Ishikawa (cell line): ENCODE measurements at regions not wholly inside any gene's neighbourhood (a gene's known extent, or its start where the extent isn't known, plus 50 kb on each side); places are given as distances from the start of the nearest gene placed in this dataset.

ENCODE experiments used
- CEBPB ChIP-seq: IDR thresholded peaks from 2 replicates; pipeline ENCODE4 v1.6.1; 2012
- CREB1 ChIP-seq: IDR thresholded peaks from 2 replicates; pipeline ENCODE4 v1.6.1; 2012; ENCODE audit warnings: low read depth
- EGR1 ChIP-seq: IDR thresholded peaks from 2 replicates; pipeline ENCODE4 v1.6.1; 2012
- EP300 ChIP-seq: IDR thresholded peaks from 2 replicates; pipeline ENCODE4 v1.6.1; 2012; ENCODE audit warnings: borderline replicate concordance
- FOXM1 ChIP-seq: IDR thresholded peaks from 2 replicates; pipeline ENCODE4 v1.6.1; 2012; ENCODE audit warnings: low read depth, borderline replicate concordance
- NFIC ChIP-seq: IDR thresholded peaks from 2 replicates; pipeline ENCODE4 v1.6.1; 2012
- RAD21 ChIP-seq: IDR thresholded peaks from 2 replicates; pipeline ENCODE4 v1.6.1; 2012; ENCODE audit warnings: low read depth
- TAF1 ChIP-seq: IDR thresholded peaks from 2 replicates; pipeline ENCODE4 v1.6.1; 2012; ENCODE audit warnings: low read depth, mild to moderate bottlenecking
- TCF12 ChIP-seq: IDR thresholded peaks from 2 replicates; pipeline ENCODE4 v1.6.1; 2012; ENCODE audit warnings: low read depth
- TEAD4 ChIP-seq: IDR thresholded peaks from 2 replicates; pipeline ENCODE4 v1.6.1; 2012
- USF1 ChIP-seq: IDR thresholded peaks from 2 replicates; pipeline ENCODE4 v1.6.1; 2012
- YY1 ChIP-seq: IDR thresholded peaks from 2 replicates; pipeline ENCODE4 v1.6.1; 2012; ENCODE audit warnings: low read depth
- ZBTB7A ChIP-seq: IDR thresholded peaks from 2 replicates; pipeline ENCODE4 v1.6.1; 2012; ENCODE audit warnings: low read depth
- TF ChIP-seq, protein P1 (sequence below): IDR thresholded peaks from 2 replicates; pipeline ENCODE4 v1.6.1; 2012
- TF ChIP-seq, protein P2 (sequence below): IDR thresholded peaks from 2 replicates; pipeline ENCODE4 v1.6.1; 2012; ENCODE audit warnings: low read depth, mild to moderate bottlenecking

- no peak for TF ChIP-seq ZBTB7A
- TF ChIP-seq, protein P1, sequence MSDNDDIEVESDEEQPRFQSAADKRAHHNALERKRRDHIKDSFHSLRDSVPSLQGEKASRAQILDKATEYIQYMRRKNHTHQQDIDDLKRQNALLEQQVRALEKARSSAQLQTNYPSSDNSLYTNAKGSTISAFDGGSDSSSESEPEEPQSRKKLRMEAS, result no peak
- TF ChIP-seq RAD21, result no peak
- no peak for TF ChIP-seq FOXM1
- TF ChIP-seq, protein P2, sequence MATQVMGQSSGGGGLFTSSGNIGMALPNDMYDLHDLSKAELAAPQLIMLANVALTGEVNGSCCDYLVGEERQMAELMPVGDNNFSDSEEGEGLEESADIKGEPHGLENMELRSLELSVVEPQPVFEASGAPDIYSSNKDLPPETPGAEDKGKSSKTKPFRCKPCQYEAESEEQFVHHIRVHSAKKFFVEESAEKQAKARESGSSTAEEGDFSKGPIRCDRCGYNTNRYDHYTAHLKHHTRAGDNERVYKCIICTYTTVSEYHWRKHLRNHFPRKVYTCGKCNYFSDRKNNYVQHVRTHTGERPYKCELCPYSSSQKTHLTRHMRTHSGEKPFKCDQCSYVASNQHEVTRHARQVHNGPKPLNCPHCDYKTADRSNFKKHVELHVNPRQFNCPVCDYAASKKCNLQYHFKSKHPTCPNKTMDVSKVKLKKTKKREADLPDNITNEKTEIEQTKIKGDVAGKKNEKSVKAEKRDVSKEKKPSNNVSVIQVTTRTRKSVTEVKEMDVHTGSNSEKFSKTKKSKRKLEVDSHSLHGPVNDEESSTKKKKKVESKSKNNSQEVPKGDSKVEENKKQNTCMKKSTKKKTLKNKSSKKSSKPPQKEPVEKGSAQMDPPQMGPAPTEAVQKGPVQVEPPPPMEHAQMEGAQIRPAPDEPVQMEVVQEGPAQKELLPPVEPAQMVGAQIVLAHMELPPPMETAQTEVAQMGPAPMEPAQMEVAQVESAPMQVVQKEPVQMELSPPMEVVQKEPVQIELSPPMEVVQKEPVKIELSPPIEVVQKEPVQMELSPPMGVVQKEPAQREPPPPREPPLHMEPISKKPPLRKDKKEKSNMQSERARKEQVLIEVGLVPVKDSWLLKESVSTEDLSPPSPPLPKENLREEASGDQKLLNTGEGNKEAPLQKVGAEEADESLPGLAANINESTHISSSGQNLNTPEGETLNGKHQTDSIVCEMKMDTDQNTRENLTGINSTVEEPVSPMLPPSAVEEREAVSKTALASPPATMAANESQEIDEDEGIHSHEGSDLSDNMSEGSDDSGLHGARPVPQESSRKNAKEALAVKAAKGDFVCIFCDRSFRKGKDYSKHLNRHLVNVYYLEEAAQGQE, result no peak
- no peak for TF ChIP-seq EP300
- no peak for TF ChIP-seq EGR1
- no peak for TF ChIP-seq CREB1
- TF ChIP-seq YY1, result no peak
- TF ChIP-seq NFIC, result no peak
- TF ChIP-seq TAF1, result no peak
- no peak for TF ChIP-seq USF1
- no peak for TF ChIP-seq TEAD4
- TF ChIP-seq TCF12, result no peak
- no peak for TF ChIP-seq CEBPB
Measured at GRCh38 chr18:34608064-34608463, 102.0 kb upstream of the DTNA start.

- TF ChIP-seq, protein P2, result no peak
- no peak for TF ChIP-seq YY1
- no peak for TF ChIP-seq CEBPB
- TF ChIP-seq EP300, result no peak
- TF ChIP-seq, protein P1, result no peak
- no peak for TF ChIP-seq TAF1
- no peak for TF ChIP-seq CREB1
- TF ChIP-seq USF1, result no peak
- no peak for TF ChIP-seq TCF12
- TF ChIP-seq RAD21, result no peak
Measured at GRCh38 chr18:34609986-34610648, 100.0 kb upstream of the DTNA start.

DNA sequence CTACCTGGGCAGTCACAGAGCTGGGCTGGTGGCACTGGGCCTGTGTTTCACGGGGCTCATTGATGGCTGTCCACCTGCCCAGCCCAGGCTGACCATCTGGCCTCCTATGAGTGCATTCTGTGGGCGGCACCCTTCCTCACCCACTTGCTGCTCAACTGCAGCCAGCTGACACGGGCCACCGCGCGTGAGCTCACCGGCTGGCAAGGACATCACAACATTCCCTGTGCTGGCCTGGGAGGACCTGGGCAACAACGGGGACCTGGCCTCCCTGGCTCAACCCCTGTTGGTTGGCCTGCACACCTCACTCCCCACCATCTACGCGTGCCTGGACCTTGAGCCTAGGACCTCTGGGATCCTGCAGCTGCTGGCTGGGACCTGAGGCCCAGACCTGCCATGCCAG, 98.2 kb upstream of the DTNA start:
- no peak for TF ChIP-seq TCF12
- TF ChIP-seq EGR1, result no peak
- TF ChIP-seq NFIC, result no peak
- TF ChIP-seq ZBTB7A, result no peak
- no peak for TF ChIP-seq CEBPB
- no peak for TF ChIP-seq FOXM1

- TF ChIP-seq NFIC, result no peak
- no peak for TF ChIP-seq CEBPB
- no peak for TF ChIP-seq RAD21
- TF ChIP-seq USF1, result no peak
- no peak for TF ChIP-seq EGR1
- TF ChIP-seq, protein P1, result no peak
- TF ChIP-seq ZBTB7A, result no peak
- TF ChIP-seq, protein P2, result no peak
- no peak for TF ChIP-seq EP300
- no peak for TF ChIP-seq TAF1
- TF ChIP-seq CREB1, result no peak
- no peak for TF ChIP-seq TCF12
- TF ChIP-seq TEAD4, result no peak
- no peak for TF ChIP-seq YY1
- no peak for TF ChIP-seq FOXM1
Measured at GRCh38 chr18:34620258-34620861, 89.7 kb upstream of the DTNA start.
